Mesendoderm (in vitro differentiated cells): ENCODE measurements at regions not wholly inside any gene's neighbourhood (a gene's known extent, or its start where the extent isn't known, plus 50 kb on each side); places are given as distances from the start of the nearest gene placed in this dataset.

Source experiments
- DNase-seq: peaks from one replicate; pipeline ENCODE4 v3.0.0; 2013
- H2AK5ac ChIP-seq: 2 replicates; pipeline ENCODE4 v1.6.1; 2013; ENCODE audit warnings: low read length, inconsistent platforms
- H2BK120ac ChIP-seq: 2 replicates; pipeline ENCODE4 v1.6.1; 2013; ENCODE audit warnings: low read depth, mild to moderate bottlenecking, low read length, moderate library complexity, mixed read lengths
- H2BK15ac ChIP-seq: replicated peaks from 2 replicates; pipeline ENCODE4 v1.6.1; 2013; ENCODE audit warnings: low read depth, mild to moderate bottlenecking, moderate library complexity
- H2BK5ac ChIP-seq: 2 replicates; pipeline ENCODE4 v1.6.1; 2013; ENCODE audit warnings: low read length, inconsistent platforms
- H3K18ac ChIP-seq: 2 replicates; pipeline ENCODE4 v1.6.1; 2013; ENCODE audit warnings: mild to moderate bottlenecking, low read length, mixed read lengths
- H3K23ac ChIP-seq: one replicate; pipeline ENCODE4 v1.6.1; 2013; ENCODE audit warnings: low read length
- H3K27ac ChIP-seq: 2 replicates; pipeline ENCODE4 v1.5.1; 2013; ENCODE audit warnings: low read depth, mild to moderate bottlenecking, inconsistent platforms, low read length, moderate library complexity
- H3K27me3 ChIP-seq: 2 replicates; pipeline ENCODE4 v1.6.1; 2013; ENCODE audit warnings: low read length, control low read depth, mild to moderate bottlenecking, inconsistent platforms; ENCODE audit not compliant: insufficient read depth, poor library complexity
- H3K36me3 ChIP-seq: 2 replicates; pipeline ENCODE4 v1.6.1; 2013; ENCODE audit warnings: low read length, inconsistent platforms; ENCODE audit not compliant: control insufficient read depth, insufficient read depth
- H3K4ac ChIP-seq: one replicate; pipeline ENCODE4 v1.6.1; 2013; ENCODE audit warnings: low read depth, mild to moderate bottlenecking, low read length, moderate library complexity
- H3K4me1 ChIP-seq: 2 replicates; pipeline ENCODE4 v1.6.1; 2013; ENCODE audit warnings: low read depth, low read length, inconsistent platforms; ENCODE audit not compliant: control insufficient read depth
- H3K4me2 ChIP-seq: 2 replicates; pipeline ENCODE4 v1.6.1; 2013; ENCODE audit warnings: low read length
- H3K4me3 ChIP-seq: 2 replicates; pipeline ENCODE4 v1.5.1; 2013; ENCODE audit warnings: mild to moderate bottlenecking, low read length
- H3K56ac ChIP-seq: one replicate; pipeline ENCODE4 v1.6.1; 2013; ENCODE audit warnings: low read length
- H3K79me1 ChIP-seq: 2 replicates; pipeline ENCODE4 v1.6.1; 2013; ENCODE audit warnings: low read length, inconsistent platforms
- H3K79me2 ChIP-seq: 2 replicates; pipeline ENCODE4 v1.6.1; 2013; ENCODE audit warnings: mild to moderate bottlenecking, low read length; ENCODE audit not compliant: control insufficient read depth, insufficient read depth
- H3K9ac ChIP-seq: 2 replicates; pipeline ENCODE4 v1.6.1; 2013; ENCODE audit warnings: low read length, inconsistent platforms
- H4K5ac ChIP-seq: one replicate; pipeline ENCODE4 v1.6.1; 2013; ENCODE audit warnings: low read length
- H4K8ac ChIP-seq: one replicate; pipeline ENCODE4 v1.6.1; 2013; ENCODE audit warnings: low read depth, mild to moderate bottlenecking, control low read depth, low read length, moderate library complexity
- WGBS: extraction: QIAGEN DNeasy Blood & Tissue Kit; methylation state at CpG from one replicate; pipeline ENCODE4 v1.1.7; 2013; ENCODE audit warnings: low lambda C conversion rate, missing lambda C conversion rate; ENCODE audit not compliant: insufficient coverage; ENCODE audit errors: extremely low coverage; 5-methylcytosine and 5-hydroxymethylcytosine counted together

DNA sequence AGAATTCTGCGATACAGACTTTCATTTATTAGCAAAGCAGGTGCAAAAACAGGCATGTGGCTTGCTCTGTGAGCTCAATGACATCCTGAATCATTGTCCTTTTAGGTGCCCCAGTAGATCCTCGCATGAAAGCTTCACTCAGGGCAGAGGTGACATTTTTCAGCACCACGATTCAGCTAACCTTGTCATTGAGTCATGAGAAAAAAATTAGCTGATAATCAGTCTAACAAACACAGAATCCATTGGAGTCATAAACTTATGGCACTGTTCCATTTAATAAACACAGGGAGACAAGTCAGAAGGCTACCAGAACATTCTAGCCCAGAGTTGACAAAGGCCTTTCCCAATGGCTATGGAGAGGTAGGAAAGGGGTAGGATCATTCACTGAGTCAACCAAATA lies 104.8 kb upstream of the RAD23B start:
- Histone ChIP-seq H3K79me1 (no peaks in the 10 kb centered on the region), H3K79me2 (no peaks in the 10 kb centered on the region), H2BK5ac (no peak overlapping the region), H4K5ac (no peak overlapping the region), H3K27ac (no peak overlapping the region), H2AK5ac (no peak overlapping the region), H3K4me2 (no peak overlapping the region), H3K56ac (no peak overlapping the region), H3K27me3 (no peaks in the 10 kb centered on the region), H3K36me3 (no peaks in the 10 kb centered on the region), H4K8ac (no peak overlapping the region), H3K4me3 (no peak overlapping the region), H3K4me1 (peaks cover 13% of the 10 kb centered on the region), H2BK120ac (no peak overlapping the region), H3K9ac (no peak overlapping the region), H3K18ac (no peak overlapping the region), H3K4ac (no peak overlapping the region), H3K23ac (no peak overlapping the region), H2BK15ac (no peak overlapping the region)
- DNase-seq = no peak
- WGBS = no CpG with 5 or more reads among the region's 3 CpGs

DNA sequence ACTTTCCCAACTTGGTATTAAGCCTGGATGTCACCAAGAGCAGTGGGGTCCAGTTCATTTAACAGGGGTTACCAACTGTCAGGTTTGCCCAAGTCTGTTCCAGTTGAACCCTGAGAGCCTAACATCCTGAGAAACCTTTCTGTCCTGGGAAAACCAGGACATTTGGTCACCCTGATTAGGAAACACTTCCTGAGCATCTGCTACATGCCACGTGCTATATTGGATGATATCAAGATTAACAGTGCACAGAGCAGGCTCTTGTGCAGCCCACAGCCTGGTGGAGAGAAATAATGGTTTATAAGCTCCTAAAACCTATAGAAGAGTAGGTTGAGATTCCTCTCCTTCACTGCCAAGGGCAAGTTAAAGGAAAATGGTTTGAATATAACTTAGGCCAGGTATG lies 102.9 kb upstream of the RAD23B start:
- H3K36me3 ChIP-seq = no peaks in the 10 kb centered on the region
- no CpG with 5 or more reads among the region's 1 CpG for WGBS

DNA sequence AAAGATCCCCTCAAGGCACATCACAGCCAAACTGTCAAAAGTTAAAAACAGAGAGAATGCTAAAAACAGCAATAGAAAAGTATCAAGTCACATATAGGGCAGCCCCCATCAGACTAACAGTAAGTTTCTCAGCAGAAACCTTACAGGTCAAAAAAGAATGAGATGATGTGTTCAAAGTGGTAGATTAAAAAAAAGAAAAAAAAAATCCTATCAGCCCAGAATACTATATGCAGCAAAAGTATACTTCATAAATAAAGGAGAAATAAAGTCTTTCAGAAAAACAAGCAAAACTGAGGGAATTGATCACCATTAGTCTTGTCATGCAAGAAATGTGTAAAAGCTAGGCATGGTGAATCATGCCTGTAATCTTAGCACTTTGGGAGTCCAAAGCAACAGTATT lies 99.9 kb upstream of the RAD23B start:
- H2BK5ac ChIP-seq = no peak overlapping the region
- no peak overlapping the region for H3K27ac ChIP-seq
- no peak overlapping the region for H2BK120ac ChIP-seq
- no peaks in the 10 kb centered on the region for H3K27me3 ChIP-seq
- H3K18ac ChIP-seq = no peak overlapping the region
- H3K4ac ChIP-seq = no peak overlapping the region
- H3K79me2 ChIP-seq = no peaks in the 10 kb centered on the region
- no peak overlapping the region for H3K4me2 ChIP-seq
- no peaks in the 10 kb centered on the region for H3K36me3 ChIP-seq
- H3K4me3 ChIP-seq = no peak overlapping the region
- no peak for DNase-seq
- H2AK5ac ChIP-seq = no peak overlapping the region
- no peak overlapping the region for H3K9ac ChIP-seq
- H4K5ac ChIP-seq = no peak overlapping the region
- H3K23ac ChIP-seq = no peak overlapping the region
- H2BK15ac ChIP-seq = no peak overlapping the region
- no peak overlapping the region for H4K8ac ChIP-seq
- H3K4me1 ChIP-seq = peaks cover 8% of the 10 kb centered on the region
- H3K79me1 ChIP-seq = no peaks in the 10 kb centered on the region
- H3K56ac ChIP-seq = no peak overlapping the region

More for the DNA sequence above, 102.9 kb upstream of the RAD23B start:
- H3K27ac ChIP-seq = no peak overlapping the region
- H3K4ac ChIP-seq = no peak overlapping the region
- peak overlapping the region; percentile 54 for H2AK5ac ChIP-seq
- H3K79me2 ChIP-seq = no peaks in the 10 kb centered on the region
- peak overlapping the region; percentile 58 for H3K56ac ChIP-seq
- no peak overlapping the region for H4K5ac ChIP-seq
- no peak overlapping the region for H3K4me2 ChIP-seq
- no peaks in the 10 kb centered on the region for H3K27me3 ChIP-seq
- H2BK120ac ChIP-seq = no peak overlapping the region
- H2BK15ac ChIP-seq = no peak overlapping the region
- H3K9ac ChIP-seq = peak overlapping the region; percentile 5
- no peak overlapping the region for H3K4me3 ChIP-seq
- no peak overlapping the region for H4K8ac ChIP-seq
- no peak for DNase-seq
- no peak overlapping the region for H3K18ac ChIP-seq
- no peak overlapping the region for H3K23ac ChIP-seq
- no peaks in the 10 kb centered on the region for H3K79me1 ChIP-seq
- peak overlapping the region; percentile 22 for H2BK5ac ChIP-seq
- peaks cover 13% of the 10 kb centered on the region for H3K4me1 ChIP-seq

DNA sequence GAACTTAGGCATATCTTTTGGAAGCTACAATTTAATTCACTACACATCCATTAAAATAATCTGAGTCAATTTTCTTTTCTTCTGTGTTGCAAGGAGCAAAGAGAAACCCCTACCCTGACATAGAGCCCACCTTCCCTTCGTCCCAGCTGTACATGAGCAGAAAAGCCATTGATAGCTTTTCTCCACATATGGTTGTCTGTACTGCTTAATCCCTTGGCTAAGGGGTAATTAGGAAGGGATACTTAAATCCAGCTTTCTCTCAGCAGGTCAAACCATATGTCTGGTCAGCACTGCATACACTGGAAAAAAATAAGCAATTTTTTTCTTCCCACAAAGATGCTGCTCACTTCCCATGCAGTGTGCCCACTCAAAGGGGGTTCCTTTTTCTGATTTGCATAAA lies 94.7 kb upstream of the RAD23B start:
- no CpG with 5 or more reads among the region's 1 CpG for WGBS
- no peak overlapping the region for H3K9ac ChIP-seq

GRCh38 chr9:107190061-107190935 lies 92.8 kb upstream of the RAD23B start:
- no peak overlapping the region for H2AK5ac ChIP-seq
- H4K8ac ChIP-seq = no peak overlapping the region
- no peaks in the 10 kb centered on the region for H3K79me2 ChIP-seq
- H3K27ac ChIP-seq = peak overlapping the region; percentile 25
- H2BK5ac ChIP-seq = no peak overlapping the region
- no peaks in the 10 kb centered on the region for H3K36me3 ChIP-seq
- no peak overlapping the region for H3K4ac ChIP-seq
- no peak overlapping the region for H2BK120ac ChIP-seq
- no peak overlapping the region for H3K4me3 ChIP-seq
- no peaks in the 10 kb centered on the region for H3K79me1 ChIP-seq
- no peaks in the 10 kb centered on the region for H3K27me3 ChIP-seq
- H4K5ac ChIP-seq = no peak overlapping the region
- no peak overlapping the region for H3K4me2 ChIP-seq
- H3K9ac ChIP-seq = no peak overlapping the region
- WGBS = no CpG with 5 or more reads among the region's 3 CpGs
- peak overlapping the region; percentile 34 for H3K56ac ChIP-seq
- H2BK15ac ChIP-seq = no peak overlapping the region
- peak; percentile 97 for DNase-seq
- H3K23ac ChIP-seq = no peak overlapping the region
- H3K18ac ChIP-seq = no peak overlapping the region
- peaks cover 15% of the 10 kb centered on the region for H3K4me1 ChIP-seq

More for the DNA sequence above, 94.7 kb upstream of the RAD23B start:
- peaks cover 13% of the 10 kb centered on the region for H3K4me1 ChIP-seq
- no peak overlapping the region for H3K23ac ChIP-seq
- DNase-seq = no peak
- H3K4me3 ChIP-seq = no peak overlapping the region
- H3K4ac ChIP-seq = no peak overlapping the region
- H2BK15ac ChIP-seq = no peak overlapping the region
- no peak overlapping the region for H4K8ac ChIP-seq
- no peak overlapping the region for H4K5ac ChIP-seq
- H3K56ac ChIP-seq = no peak overlapping the region
- H2AK5ac ChIP-seq = no peak overlapping the region
- no peak overlapping the region for H2BK120ac ChIP-seq
- H3K79me1 ChIP-seq = no peaks in the 10 kb centered on the region
- H3K18ac ChIP-seq = no peak overlapping the region
- peak overlapping the region; percentile 56 for H2BK5ac ChIP-seq
- no peak overlapping the region for H3K4me2 ChIP-seq
- H3K36me3 ChIP-seq = no peaks in the 10 kb centered on the region
- no peak overlapping the region for H3K27ac ChIP-seq
- no peaks in the 10 kb centered on the region for H3K79me2 ChIP-seq
- H3K27me3 ChIP-seq = no peaks in the 10 kb centered on the region

GRCh38 chr9:107190936-107191290 lies 92.2 kb upstream of the RAD23B start:
- no peak for DNase-seq
- Histone ChIP-seq H3K79me1 (no peaks in the 10 kb centered on the region), H3K18ac (peak overlapping the region; percentile 43), H3K27me3 (no peaks in the 10 kb centered on the region), H2BK15ac (no peak overlapping the region), H3K56ac (peak overlapping the region; percentile 68), H3K4me2 (no peak overlapping the region), H3K9ac (no peak overlapping the region), H3K23ac (no peak overlapping the region), H2BK5ac (no peak overlapping the region), H2BK120ac (peak overlapping the region; percentile 64), H4K5ac (no peak overlapping the region), H3K4ac (peak overlapping the region; percentile 42), H3K4me1 (peaks cover 15% of the 10 kb centered on the region), H3K4me3 (no peak overlapping the region), H3K36me3 (no peaks in the 10 kb centered on the region), H3K27ac (peak overlapping the region; percentile 25), H2AK5ac (no peak overlapping the region), H3K79me2 (no peaks in the 10 kb centered on the region), H4K8ac (no peak overlapping the region)
- WGBS = no CpG with 5 or more reads among the region's 5 CpGs
